ENCODE measurements at regions not wholly inside any gene's neighbourhood (a gene's known extent, or its start where the extent isn't known, plus 50 kb on each side); places are given as distances from the start of the nearest gene placed in this dataset.

- ChIA-PET POLR2A (no interaction called here), CTCF (no interaction called here)
- Histone ChIP-seq H4K20me1 (ENCODE audit: control insufficient read depth, insufficient read depth, low read length, poor library complexity, severe bottlenecking) (no peaks in the 10 kb centered on the region), H2AFZ (ENCODE audit: insufficient read depth, low read depth, low read length, poor library complexity, severe bottlenecking) (no peak overlapping the region), H3K36me3 (replicated peaks in 1 of 2; ENCODE audit: control extremely low read depth in 1 of 2, control insufficient read depth in 1 of 2, extremely low read depth in 1 of 2, insufficient read depth in 2 of 2, low read length in 1 of 2) (no peaks in the 10 kb centered on the region), H3K9me3 (ENCODE audit: control extremely low read depth in 1 of 3, control insufficient read depth in 2 of 3, insufficient read depth in 1 of 3, low read length in 2 of 3) (peaks cover 0 to 4% (median 0%) of the 10 kb centered on the region in 3 donors), H3K4me2 (replicated peaks; ENCODE audit: low read depth, low read length, poor library complexity, severe bottlenecking) (no peak overlapping the region), H3K27me3 (replicated peaks in 1 of 4; ENCODE audit: control extremely low read depth in 1 of 4, control insufficient read depth in 3 of 4, insufficient read depth in 4 of 4, low read length in 3 of 4) (no peaks in the 10 kb centered on the region), H3K79me2 (ENCODE audit: control insufficient read depth, insufficient read depth, low read length) (no peaks in the 10 kb centered on the region), H3K4me1 (ENCODE audit: control insufficient read depth in 2 of 2, insufficient read depth in 2 of 2, low read length in 2 of 2) (no peaks in the 10 kb centered on the region), H3K27ac (ENCODE audit: low read length in 2 of 2) (no peak overlapping the region), H3K9ac (ENCODE audit: low read length) (no peak overlapping the region), H3K4me3 (ENCODE audit: control extremely low read depth in 1 of 5, extremely low read depth in 1 of 5, insufficient read depth in 1 of 5, low read depth in 2 of 5, low read length in 4 of 5) (no peak overlapping the region)
- no CpG with 5 or more reads among the region's 2 CpGs for WGBS (ENCODE audit: insufficient coverage)
- Mint-ChIP-seq H3K4me3 (no peak overlapping the region), H3K27me3 (peaks cover 7% of the 10 kb centered on the region), H3K9me3 (ENCODE audit: insufficient read depth) (peaks cover 7% of the 10 kb centered on the region), H3K4me1 (no peaks in the 10 kb centered on the region), H3K27ac (no peak overlapping the region)
- intact Hi-C loops (cut with micrococcal nuclease), result no loop called here
- ATAC-seq (ENCODE audit: low read depth) (no peak), DNase-seq (no peak)
- TF ChIP-seq EZH2 (IDR thresholded peaks at IDR 0.05; ENCODE audit: borderline replicate concordance, insufficient read depth, low read depth, low read length, poor library complexity, severe bottlenecking) (no peak), CTCF (IDR thresholded peaks at IDR 0.05) (no peak)
Measured at GRCh38 chr6:142659661-142660060, 285.3 kb downstream of the HIVEP2 start.

GRCh38 chr6:142665393-142665792 lies 279.6 kb downstream of the HIVEP2 start:
- H4K20me1 ChIP-seq (ENCODE audit: control insufficient read depth, insufficient read depth, low read length, poor library complexity, severe bottlenecking), result no peaks in the 10 kb centered on the region
- H3K27me3 ChIP-seq (replicated peaks in 1 of 4; ENCODE audit: control extremely low read depth in 1 of 4, control insufficient read depth in 3 of 4, insufficient read depth in 4 of 4, low read length in 3 of 4), result no peaks in the 10 kb centered on the region
- H3K9ac ChIP-seq (ENCODE audit: low read length), result no peak overlapping the region
- DNase-seq (no peak), ATAC-seq (ENCODE audit: low read depth) (no peak)
- peaks cover 0 to 4% (median 0%) of the 10 kb centered on the region in 3 donors for H3K9me3 ChIP-seq (ENCODE audit: control extremely low read depth in 1 of 3, control insufficient read depth in 2 of 3, insufficient read depth in 1 of 3, low read length in 2 of 3)
- no peaks in the 10 kb centered on the region for H3K79me2 ChIP-seq (ENCODE audit: control insufficient read depth, insufficient read depth, low read length)
- H3K27ac Mint-ChIP-seq, result no peak overlapping the region
- H3K27ac ChIP-seq (ENCODE audit: low read length in 2 of 2), result no peak overlapping the region
- H3K4me1 ChIP-seq (ENCODE audit: control insufficient read depth in 2 of 2, insufficient read depth in 2 of 2, low read length in 2 of 2), result no peaks in the 10 kb centered on the region
- TF ChIP-seq EZH2 (IDR thresholded peaks at IDR 0.05; ENCODE audit: borderline replicate concordance, insufficient read depth, low read depth, low read length, poor library complexity, severe bottlenecking) (no peak), CTCF (IDR thresholded peaks at IDR 0.05) (no peak)
- no peak overlapping the region for H3K4me3 Mint-ChIP-seq
- H3K9me3 Mint-ChIP-seq (ENCODE audit: insufficient read depth), result peaks cover 7% of the 10 kb centered on the region
- POLR2A ChIA-PET, result no interaction called here
- no peak overlapping the region for H3K4me2 ChIP-seq (replicated peaks; ENCODE audit: low read depth, low read length, poor library complexity, severe bottlenecking)
- intact Hi-C loops (cut with micrococcal nuclease), result no loop called here
- CTCF ChIA-PET, result no interaction called here
- H3K36me3 ChIP-seq (replicated peaks in 1 of 2; ENCODE audit: control extremely low read depth in 1 of 2, control insufficient read depth in 1 of 2, extremely low read depth in 1 of 2, insufficient read depth in 2 of 2, low read length in 1 of 2), result no peaks in the 10 kb centered on the region
- H2AFZ ChIP-seq (ENCODE audit: insufficient read depth, low read depth, low read length, poor library complexity, severe bottlenecking), result no peak overlapping the region
- no CpG with 5 or more reads among the region's 2 CpGs for WGBS (ENCODE audit: insufficient coverage)
- H3K4me1 Mint-ChIP-seq, result no peaks in the 10 kb centered on the region
- peaks cover 6% of the 10 kb centered on the region for H3K27me3 Mint-ChIP-seq
- H3K4me3 ChIP-seq (ENCODE audit: control extremely low read depth in 1 of 5, extremely low read depth in 1 of 5, insufficient read depth in 1 of 5, low read depth in 2 of 5, low read length in 4 of 5), result no peak overlapping the region
